ENCODE measurements at regions not wholly inside any gene's neighbourhood (a gene's known extent, or its start where the extent isn't known, plus 50 kb on each side); places are given as distances from the start of the nearest gene placed in this dataset.
"Not testable (repeated sequence)": the region's sequence is repeated elsewhere in the genome, so short reads cannot be mapped to it uniquely, and the experiment has no call there.

DNA sequence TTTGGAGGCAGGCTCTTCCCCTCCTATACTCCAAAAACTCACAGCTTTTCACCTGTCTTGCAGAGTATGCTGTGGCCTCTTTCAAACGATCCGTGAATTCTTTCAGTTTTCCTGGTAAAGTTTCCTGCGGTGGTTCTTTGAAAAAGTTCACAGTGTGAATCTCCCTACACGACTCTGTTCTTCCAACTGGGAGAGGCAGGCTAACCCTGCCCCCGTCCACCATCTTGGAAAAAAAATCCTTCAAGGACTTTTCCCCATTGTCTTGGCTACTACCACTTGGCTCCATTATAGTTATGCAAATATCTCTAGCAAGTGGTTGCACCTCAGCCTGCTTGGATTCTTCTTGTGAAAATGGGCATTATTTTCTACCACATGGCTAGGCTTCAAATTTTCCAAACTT, 382.6 kb downstream of the AGTPBP1 start:
- no peak overlapping the region for H3K4me3 ChIP-seq (ENCODE audit: low read length)
- no peak for DNase-seq (ENCODE audit: low read depth, low spot score)

DNA sequence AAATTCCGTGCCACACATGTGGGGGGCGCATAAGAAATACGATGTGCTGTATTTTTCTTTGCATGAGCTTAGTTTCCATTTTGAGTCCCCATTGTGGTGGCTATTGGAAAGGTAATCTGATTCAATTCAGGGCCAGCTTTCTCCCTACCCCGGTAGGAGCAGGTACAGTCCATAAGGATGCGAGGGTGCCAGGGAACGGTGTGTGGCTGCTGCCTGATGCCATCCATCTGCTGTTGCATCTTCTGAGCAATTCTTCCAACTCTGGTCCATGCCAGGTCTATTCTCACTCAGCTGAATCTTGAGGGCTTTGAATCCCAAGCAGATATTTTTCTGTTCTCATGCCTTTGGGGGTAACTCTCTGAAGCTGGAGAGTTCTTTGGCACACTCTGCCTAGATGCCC, 392.7 kb downstream of the AGTPBP1 start:
- no peak overlapping the region for H3K4me3 ChIP-seq (ENCODE audit: low read length)
- no peak for DNase-seq (ENCODE audit: low read depth, low spot score)

DNA sequence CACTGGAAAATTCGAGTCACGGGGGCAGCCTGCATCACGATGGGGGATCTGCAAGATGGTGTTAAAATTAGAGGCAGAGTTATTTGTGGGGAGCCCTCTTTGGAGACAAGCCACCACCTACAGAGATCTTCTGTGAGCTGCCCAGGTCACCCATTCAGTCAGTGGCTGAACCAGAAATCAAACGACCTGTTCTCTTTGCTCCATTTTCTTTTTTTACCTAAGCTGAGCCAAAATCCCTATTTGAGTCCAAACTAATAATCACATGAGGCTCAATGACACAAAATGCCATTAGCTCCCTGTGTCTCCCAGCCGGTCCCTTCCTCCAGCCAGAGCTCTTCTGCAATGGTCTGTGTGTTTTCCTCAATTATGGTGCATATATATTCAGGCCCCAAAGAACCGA, 394.2 kb downstream of the AGTPBP1 start:
- DNase-seq (ENCODE audit: low read depth, low spot score), result no peak
- no peak overlapping the region for H3K4me3 ChIP-seq (ENCODE audit: low read length)

DNA sequence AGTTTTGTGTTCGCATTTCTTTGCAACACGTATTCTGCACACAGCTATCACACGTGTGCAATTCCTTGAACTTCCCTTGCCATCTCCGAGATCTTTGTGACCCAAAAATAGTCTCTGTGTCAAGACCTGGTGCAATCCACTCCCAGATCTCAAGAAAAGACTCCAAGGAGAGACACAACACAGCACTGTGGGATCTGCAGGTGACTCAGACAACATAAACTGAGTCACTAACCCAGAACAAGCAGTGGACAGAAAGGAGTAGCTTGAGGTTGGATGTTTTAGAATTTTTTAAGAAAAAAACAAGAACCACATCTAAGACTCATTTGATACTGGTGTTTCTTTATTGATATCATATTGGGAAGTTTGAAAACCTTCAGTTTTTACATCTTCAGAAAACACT, 396.9 kb downstream of the AGTPBP1 start:
- no peak for DNase-seq (ENCODE audit: low read depth, low spot score)
- no peak overlapping the region for H3K4me3 ChIP-seq (ENCODE audit: low read length)

DNA sequence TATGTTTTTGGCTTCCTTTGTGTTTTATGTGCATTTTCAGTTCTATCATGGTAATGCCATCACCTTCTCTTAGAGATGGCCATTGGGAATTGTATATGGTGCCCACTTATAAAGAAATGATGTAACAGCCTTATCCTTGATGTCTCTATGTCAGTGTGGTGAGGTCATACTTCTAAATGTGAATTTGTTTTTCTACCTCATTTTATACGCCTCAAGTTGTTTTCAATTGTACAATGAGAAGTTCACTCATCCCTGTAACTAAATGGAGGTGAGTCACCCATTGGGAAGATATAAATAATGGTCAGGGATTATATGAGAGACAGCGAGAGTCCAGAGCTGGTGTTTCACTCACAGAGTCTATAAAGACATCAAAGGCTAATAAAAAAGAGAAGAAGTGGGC, 402.4 kb downstream of the AGTPBP1 start:
- no peak for DNase-seq (ENCODE audit: low read depth, low spot score)
- no peak overlapping the region for H3K4me3 ChIP-seq (ENCODE audit: low read length)

DNA sequence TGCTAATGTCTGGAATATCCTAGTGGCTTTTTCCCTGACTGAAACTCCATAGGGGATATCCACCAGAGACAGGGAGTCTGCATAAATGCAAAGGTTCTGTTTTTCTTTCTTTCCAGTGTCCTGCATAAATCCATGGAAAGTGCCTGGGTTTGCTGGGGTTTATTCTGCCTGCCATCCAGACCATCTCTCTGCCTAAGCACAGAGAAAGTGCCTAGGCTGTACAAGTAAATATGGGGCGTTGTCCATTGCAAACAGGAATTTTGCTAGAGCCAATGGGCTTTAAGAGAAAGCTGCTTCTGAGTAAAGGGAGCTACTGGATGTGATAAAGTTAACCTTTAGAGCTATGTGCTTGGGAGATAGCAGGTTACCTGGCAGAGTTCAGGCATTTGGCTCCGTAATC, 407.5 kb downstream of the AGTPBP1 start:
- no peak for DNase-seq (ENCODE audit: low read depth, low spot score)
- H3K4me3 ChIP-seq (ENCODE audit: low read length), result no peak overlapping the region

DNA sequence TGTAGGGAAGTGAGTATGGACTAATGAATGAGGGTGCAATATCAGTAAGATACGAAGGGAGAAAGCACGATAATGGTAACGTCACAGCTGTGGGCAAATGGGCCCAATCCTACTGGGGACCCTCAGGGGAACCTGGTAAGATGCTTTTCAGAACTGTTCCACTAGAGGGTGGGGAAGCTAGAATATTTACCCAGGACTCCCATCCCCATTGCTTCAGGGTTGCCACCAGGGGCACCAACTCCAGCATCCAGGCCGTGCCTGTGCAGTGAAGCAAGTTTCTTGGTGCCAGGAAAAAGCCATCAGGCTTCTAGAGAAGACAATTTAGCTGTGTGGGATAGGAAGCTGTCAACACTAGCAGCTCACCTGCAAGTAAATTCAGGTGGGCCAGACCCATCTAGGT, 409.3 kb downstream of the AGTPBP1 start:
- DNase-seq (ENCODE audit: low read depth, low spot score), result peak; percentile 47

DNA sequence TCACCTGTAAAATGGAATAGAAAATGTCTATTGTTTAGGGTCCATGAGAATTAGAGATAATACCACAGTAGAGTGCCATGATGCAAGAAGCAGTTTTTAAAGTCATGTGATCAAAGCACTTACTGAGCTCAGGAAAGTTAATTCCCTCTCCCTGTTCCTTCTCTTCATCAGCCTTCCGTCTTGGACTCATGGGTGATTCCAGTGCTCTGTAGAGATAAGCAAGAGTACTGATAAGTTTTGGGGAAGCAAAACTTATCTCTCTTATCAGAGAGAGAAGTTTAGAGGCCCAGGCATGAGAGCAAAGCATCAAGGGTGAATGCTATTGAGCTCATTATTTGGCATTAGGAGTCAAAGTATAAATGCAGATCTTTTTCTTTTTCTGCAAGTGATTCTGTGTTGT, 410.1 kb downstream of the AGTPBP1 start:
- H3K4me3 ChIP-seq (ENCODE audit: low read length), result no peak overlapping the region
- DNase-seq (ENCODE audit: low read depth, low spot score), result no peak

More for the DNA sequence above, 409.3 kb downstream of the AGTPBP1 start:
- H3K4me3 ChIP-seq (ENCODE audit: low read length), result no peak overlapping the region

DNA sequence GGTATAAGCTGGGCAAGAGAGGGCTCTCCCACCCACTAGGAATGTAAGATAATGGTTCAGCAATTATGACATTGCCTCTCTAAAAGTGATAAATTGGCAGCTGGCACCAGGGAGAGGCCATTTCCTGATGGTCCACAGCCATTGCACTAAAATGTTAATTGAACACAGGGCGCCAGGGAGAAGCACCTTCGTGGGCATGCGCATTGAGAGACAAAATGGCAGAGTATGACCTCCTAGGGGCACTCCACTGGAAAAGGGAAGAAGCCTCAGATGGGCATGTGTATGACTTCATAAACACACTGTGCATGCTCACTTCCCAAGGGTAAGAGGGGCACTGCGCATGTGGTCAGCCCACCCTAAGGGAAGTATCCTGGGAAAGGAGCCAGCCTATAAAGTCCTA, 419.2 kb downstream of the AGTPBP1 start:
- H3K4me3 ChIP-seq (ENCODE audit: low read length), result no peak overlapping the region
- DNase-seq (ENCODE audit: low read depth, low spot score), result no peak

- no peak for DNase-seq (ENCODE audit: low read depth, low spot score)
- H3K4me3 ChIP-seq (ENCODE audit: low read length), result no peak overlapping the region
Observed at GRCh38 chr9:85321561-85321960, 420.2 kb downstream of the AGTPBP1 start.

DNA sequence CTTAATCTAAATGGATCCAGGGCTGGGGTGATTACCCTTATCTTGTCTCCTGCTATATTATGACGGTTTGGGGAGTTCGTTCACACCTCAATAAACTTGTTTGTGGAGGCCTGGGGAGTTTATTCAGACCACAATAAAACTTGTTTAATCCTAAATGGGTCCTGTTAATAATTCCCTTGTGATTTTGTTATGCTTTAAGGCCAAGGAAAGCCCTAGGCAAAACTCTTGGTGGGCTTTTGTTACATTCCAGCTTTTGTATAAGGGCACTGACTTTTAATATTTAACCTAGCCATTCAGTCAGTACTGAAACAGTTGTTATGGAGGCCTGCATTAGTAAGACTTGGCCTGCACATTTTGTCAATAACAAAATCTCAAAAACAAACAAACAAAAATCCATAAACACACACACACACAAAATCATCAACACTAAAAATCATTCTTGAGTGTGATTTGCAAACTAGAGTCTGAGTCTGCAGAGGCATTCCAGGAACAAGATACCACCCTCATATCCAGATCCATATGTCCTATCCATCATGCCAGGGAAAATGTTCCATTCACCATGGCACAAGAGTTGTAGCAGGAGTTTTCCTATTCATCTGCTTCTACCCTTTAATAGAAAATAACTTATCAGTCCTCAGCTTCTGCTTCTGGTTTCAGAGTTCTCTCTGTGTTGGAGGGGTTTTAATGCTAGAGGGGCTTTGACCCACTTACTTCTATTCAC, 421.7 kb downstream of the AGTPBP1 start:
- H3K4me3 ChIP-seq (ENCODE audit: low read length), result no peak overlapping the region
- DNase-seq (ENCODE audit: low read depth, low spot score), result no peak

DNA sequence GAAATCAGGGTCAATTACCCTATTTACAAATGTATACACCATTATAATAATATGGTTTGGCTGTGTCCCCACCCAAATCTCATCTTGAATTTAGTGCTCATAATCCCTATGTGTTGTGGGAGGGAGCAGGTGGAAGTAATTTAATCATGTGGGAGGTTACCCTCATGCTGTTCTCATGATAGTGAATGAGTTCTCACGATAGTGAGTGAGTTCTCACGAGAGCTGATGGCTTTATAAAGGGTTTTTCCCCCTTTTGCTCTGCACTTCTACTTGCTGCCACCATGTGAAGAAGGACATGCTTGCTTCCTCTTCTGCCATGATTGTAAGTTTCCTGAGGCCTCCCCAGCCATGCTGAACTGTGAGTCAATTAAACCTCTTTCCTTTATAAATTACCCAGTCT, 426.2 kb downstream of the AGTPBP1 start:
- H3K4me3 ChIP-seq (ENCODE audit: low read length); DNase-seq (ENCODE audit: low read depth, low spot score): not testable (repeated sequence)

DNA sequence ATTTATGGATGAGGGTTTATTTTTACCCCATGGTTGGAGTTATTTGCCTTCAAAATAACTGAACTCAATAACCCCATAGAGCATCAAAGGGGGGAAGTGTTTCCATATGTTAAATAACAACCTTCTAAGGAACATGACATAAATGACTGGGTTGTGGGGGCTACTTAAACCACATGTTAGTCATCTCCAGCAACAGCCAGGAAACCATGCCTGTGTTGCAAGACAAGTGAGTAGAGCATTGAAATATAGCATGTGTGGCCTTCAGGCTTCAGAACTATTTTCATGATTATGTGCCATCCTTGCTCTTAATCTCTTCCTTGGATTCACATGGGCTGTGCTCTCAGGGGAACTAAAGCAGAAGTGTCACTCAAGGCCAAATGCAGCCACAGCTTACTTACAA, 431.2 kb downstream of the AGTPBP1 start:
- no peak overlapping the region for H3K4me3 ChIP-seq (ENCODE audit: low read length)
- peak; percentile 18 for DNase-seq (ENCODE audit: low read depth, low spot score)

DNA sequence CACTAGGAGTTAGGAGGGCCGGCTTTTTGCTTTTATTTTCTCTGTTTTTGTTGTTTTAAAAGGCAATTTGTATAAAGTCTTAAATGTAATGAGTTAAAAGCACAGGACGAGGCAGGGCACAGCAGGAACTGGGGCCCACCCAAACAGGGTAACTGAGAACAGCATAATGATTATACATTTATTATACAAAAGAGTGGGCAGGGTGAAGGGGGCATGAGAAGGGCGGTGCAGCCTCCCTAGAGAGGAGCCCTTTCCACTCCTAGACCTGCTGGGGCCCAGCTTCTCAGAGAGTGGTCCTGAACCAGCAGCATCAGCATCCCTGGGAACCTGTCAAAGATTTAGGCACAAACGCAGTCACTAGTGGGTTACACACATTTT, 438.0 kb downstream of the AGTPBP1 start:
- no peak overlapping the region for H3K4me3 ChIP-seq (ENCODE audit: low read length)
- no peak for DNase-seq (ENCODE audit: low read depth, low spot score)

- no peak overlapping the region for H3K4me3 ChIP-seq (ENCODE audit: low read length)
- no peak for DNase-seq (ENCODE audit: low read depth, low spot score)
Observed at GRCh38 chr9:85302938-85303756, 438.6 kb downstream of the AGTPBP1 start.

GRCh38 chr9:85298499-85298898, 443.3 kb downstream of the AGTPBP1 start:
- no peak for DNase-seq (ENCODE audit: low read depth, low spot score)
- H3K4me3 ChIP-seq (ENCODE audit: low read length), result no peak overlapping the region

DNA sequence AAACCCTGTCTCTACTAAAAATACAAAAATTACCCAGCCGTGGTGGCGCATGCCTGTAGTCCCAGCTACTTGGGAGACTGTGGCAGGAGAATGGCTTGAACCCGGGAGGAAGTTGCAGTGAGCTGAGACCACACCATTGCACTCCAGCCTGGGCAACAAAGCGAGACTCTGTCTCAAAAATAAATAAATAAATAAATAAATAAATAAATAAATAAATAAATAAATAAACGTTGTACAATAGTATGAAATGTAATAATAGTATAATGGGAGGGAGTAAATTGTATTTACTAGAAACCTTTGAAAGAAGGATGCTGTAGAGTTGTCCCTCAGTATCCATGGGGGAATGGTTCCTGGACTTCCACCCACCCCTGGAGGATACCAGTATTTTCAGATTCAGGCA, 446.5 kb downstream of the AGTPBP1 start:
- DNase-seq (ENCODE audit: low read depth, low spot score); H3K4me3 ChIP-seq (ENCODE audit: low read length): not testable (repeated sequence)

DNA sequence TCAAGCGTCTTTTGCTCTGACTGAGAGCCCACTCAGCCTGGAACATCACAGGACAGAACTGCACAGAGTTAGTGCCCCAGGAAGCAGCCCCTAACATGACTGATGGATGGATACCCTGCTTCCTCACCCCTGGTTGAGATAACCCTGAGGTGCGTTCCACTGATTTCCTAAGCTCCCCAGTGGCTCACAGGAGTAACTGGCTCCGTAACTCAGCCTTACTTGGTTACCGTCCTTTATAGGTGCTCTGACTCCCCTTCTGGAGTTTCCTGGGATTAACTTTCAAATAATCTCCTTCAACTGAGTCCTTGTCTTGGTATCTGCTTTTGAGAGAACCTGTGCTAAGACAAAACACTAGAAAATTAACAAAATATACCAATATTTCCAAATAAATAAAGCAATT, 449.5 kb downstream of the AGTPBP1 start:
- DNase-seq (ENCODE audit: low read depth, low spot score), result no peak
- H3K4me3 ChIP-seq (ENCODE audit: low read length), result no peak overlapping the region

DNA sequence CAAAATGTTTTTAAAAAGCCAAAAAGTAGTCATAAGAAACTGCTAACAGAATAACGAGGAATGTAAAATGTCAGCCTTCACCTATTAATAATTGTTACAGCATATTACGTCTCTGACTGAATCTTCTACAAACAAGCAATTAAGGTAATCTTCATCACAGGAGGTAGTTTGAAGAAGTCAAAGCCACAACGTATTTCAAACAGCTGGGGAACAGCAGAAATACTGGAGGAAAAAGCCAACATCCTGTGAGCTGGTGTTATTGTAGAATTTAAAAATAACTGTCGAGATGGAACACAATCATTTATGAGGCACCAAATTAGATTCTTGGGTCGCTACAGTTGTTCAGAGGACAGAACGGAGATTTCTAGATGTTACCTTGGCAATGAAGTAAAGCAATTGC, 450.5 kb downstream of the AGTPBP1 start:
- H3K4me3 ChIP-seq (ENCODE audit: low read length), result no peak overlapping the region
- DNase-seq (ENCODE audit: low read depth, low spot score), result peak; percentile 58

- peak; percentile 97 for DNase-seq (ENCODE audit: low read depth, low spot score)
- no peak overlapping the region for H3K4me3 ChIP-seq (ENCODE audit: low read length)
Observed at GRCh38 chr9:85290019-85290418, 451.7 kb downstream of the AGTPBP1 start.

- no peak for DNase-seq (ENCODE audit: low read depth, low spot score)
Observed at GRCh38 chr9:85289142-85289541, 452.6 kb downstream of the AGTPBP1 start.

More at GRCh38 chr9:85289142-85289541, 452.6 kb downstream of the AGTPBP1 start:
- H3K4me3 ChIP-seq (ENCODE audit: low read length), result no peak overlapping the region
